Fibroblast of lung (primary cell): ENCODE measurements at regions not wholly inside any gene's neighbourhood (a gene's known extent, or its start where the extent isn't known, plus 50 kb on each side); places are given as distances from the start of the nearest gene placed in this dataset.

Experiments
- DNase-seq, 2 donors: peaks; one replicate each; pipeline versions ENCODE4 v3.0.0 to v3.0.0-alpha.2; 2010; ENCODE audit warnings: low read depth in 2 of 2
- H2AFZ ChIP-seq: 2 replicates; pipeline ENCODE4 v1.5.1; 2012; ENCODE audit warnings: low read length, control low read depth, inconsistent platforms
- H3K27ac ChIP-seq: 2 replicates; pipeline ENCODE4 v1.5.1; 2011; ENCODE audit warnings: low read length, control low read depth; ENCODE audit not compliant: insufficient read depth
- H3K27me3 ChIP-seq: 2 replicates; pipeline ENCODE4 v1.5.1; 2011; ENCODE audit warnings: mild to moderate bottlenecking, low read length; ENCODE audit not compliant: control insufficient read depth, insufficient read depth
- H3K36me3 ChIP-seq: 2 replicates; pipeline ENCODE4 v1.5.1; 2011; ENCODE audit warnings: low read length; ENCODE audit not compliant: control insufficient read depth, insufficient read depth
- H3K4me1 ChIP-seq: 2 replicates; pipeline ENCODE4 v1.5.1; 2011; ENCODE audit warnings: low read length; ENCODE audit not compliant: control insufficient read depth, insufficient read depth; ENCODE audit errors: extremely low read depth
- H3K4me2 ChIP-seq: 2 replicates; pipeline ENCODE4 v1.5.1; 2011; ENCODE audit warnings: low read length, control low read depth; ENCODE audit not compliant: insufficient read depth; ENCODE audit errors: extremely low read depth
- H3K4me3 ChIP-seq, 4 experiments: fragments of 200-600 bp in 1 of 4; sonication (generic) in 1 of 4; replicated peaks in 1 of 4; 2 replicates each; pipeline ENCODE4 v1.5.1; 2011 to 2016; ENCODE audit warnings: low read length in 4 of 4, low read depth in 3 of 4, mild to moderate bottlenecking in 3 of 4, control low read depth in 2 of 4, inconsistent platforms in 1 of 4, mixed read lengths in 1 of 4; ENCODE audit not compliant: insufficient read depth in 1 of 4; ENCODE audit errors: control extremely low read depth in 1 of 4
- H3K79me2 ChIP-seq: 2 replicates; pipeline ENCODE4 v1.5.1; 2012; ENCODE audit warnings: mild to moderate bottlenecking, low read length, inconsistent platforms; ENCODE audit not compliant: control insufficient read depth, insufficient read depth
- H3K9ac ChIP-seq: 2 replicates; pipeline ENCODE4 v1.5.1; 2011; ENCODE audit warnings: mild to moderate bottlenecking, low read length, control low read depth; ENCODE audit not compliant: insufficient read depth
- H3K9me3 ChIP-seq: 2 replicates; pipeline ENCODE4 v1.5.1; 2012; ENCODE audit warnings: low read depth, low read length; ENCODE audit not compliant: control insufficient read depth, insufficient read depth
- H4K20me1 ChIP-seq: 2 replicates; pipeline ENCODE4 v1.5.1; 2011; ENCODE audit warnings: low read length; ENCODE audit not compliant: control insufficient read depth, insufficient read depth; ENCODE audit errors: extremely low read depth
- EZH2 ChIP-seq: IDR thresholded peaks from 2 replicates; pipeline ENCODE4 v1.5.1; 2012; ENCODE audit warnings: low read length, control low read depth, mild to moderate bottlenecking; ENCODE audit errors: missing control alignments
- TF ChIP-seq, protein P1 (sequence below), 2 donors: IDR thresholded peaks in 1 of 2; conservative IDR thresholded peaks in 1 of 2; 1 replicate in 1 of 2; 2 replicates in 1 of 2; pipeline ENCODE4 v1.5.1; 2011 to 2012; ENCODE audit warnings: low read length in 2 of 2, control low read depth in 1 of 2, inconsistent platforms in 1 of 2, low read depth in 1 of 2, mild to moderate bottlenecking in 1 of 2

DNA sequence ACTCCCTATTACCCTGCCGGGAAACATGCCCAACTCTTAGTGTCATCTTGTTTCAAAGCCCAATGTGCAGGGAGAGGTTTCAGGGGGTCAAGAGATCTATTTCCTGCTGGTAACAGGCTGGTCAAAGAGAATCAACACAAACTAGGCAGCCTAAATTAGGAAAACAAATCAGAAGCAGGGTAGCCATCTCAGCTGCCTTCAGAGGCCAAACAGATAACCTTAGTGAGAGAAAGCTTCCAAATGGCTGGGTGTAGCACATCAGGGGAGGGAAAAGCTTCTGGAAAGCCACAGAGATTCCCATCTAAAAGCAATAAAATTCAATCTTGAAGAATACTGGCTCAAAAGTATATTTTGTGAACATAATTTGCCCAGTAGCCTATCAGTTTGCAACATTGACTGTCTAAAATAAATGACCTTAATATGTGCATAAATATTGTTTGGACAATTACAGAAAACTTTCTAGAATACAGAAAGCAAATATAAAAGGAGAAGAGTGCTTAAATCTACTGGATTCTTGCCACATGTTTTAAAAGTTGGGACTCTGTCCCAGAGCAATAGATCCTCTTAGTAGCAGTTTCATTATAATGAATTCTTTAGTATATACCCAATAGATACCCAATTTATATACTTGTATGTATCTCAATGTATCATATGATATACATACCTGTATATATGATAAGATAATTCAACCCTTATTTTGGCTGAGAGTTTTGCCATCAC lies 371.9 kb upstream of the RARB start:
- Histone ChIP-seq H3K79me2 (no peaks in the 10 kb centered on the region), H4K20me1 (no peaks in the 10 kb centered on the region), H3K4me3 (no peak overlapping the region), H3K4me2 (no peak overlapping the region), H3K9me3 (no peaks in the 10 kb centered on the region), H2AFZ (no peak overlapping the region), H3K9ac (no peak overlapping the region), H3K27ac (no peak overlapping the region), H3K27me3 (no peaks in the 10 kb centered on the region), H3K36me3 (no peaks in the 10 kb centered on the region), H3K4me1 (no peaks in the 10 kb centered on the region)
- TF ChIP-seq, protein P1, sequence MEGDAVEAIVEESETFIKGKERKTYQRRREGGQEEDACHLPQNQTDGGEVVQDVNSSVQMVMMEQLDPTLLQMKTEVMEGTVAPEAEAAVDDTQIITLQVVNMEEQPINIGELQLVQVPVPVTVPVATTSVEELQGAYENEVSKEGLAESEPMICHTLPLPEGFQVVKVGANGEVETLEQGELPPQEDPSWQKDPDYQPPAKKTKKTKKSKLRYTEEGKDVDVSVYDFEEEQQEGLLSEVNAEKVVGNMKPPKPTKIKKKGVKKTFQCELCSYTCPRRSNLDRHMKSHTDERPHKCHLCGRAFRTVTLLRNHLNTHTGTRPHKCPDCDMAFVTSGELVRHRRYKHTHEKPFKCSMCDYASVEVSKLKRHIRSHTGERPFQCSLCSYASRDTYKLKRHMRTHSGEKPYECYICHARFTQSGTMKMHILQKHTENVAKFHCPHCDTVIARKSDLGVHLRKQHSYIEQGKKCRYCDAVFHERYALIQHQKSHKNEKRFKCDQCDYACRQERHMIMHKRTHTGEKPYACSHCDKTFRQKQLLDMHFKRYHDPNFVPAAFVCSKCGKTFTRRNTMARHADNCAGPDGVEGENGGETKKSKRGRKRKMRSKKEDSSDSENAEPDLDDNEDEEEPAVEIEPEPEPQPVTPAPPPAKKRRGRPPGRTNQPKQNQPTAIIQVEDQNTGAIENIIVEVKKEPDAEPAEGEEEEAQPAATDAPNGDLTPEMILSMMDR (conservative IDR thresholded peaks at IDR 0.05 in 1 of 2, IDR thresholded peaks at IDR 0.05 in 1 of 2; ENCODE audit: low read depth in 1 of 2, low read length in 2 of 2), result no peak
- TF ChIP-seq EZH2, result no peak
- DNase-seq, result no peak

DNA sequence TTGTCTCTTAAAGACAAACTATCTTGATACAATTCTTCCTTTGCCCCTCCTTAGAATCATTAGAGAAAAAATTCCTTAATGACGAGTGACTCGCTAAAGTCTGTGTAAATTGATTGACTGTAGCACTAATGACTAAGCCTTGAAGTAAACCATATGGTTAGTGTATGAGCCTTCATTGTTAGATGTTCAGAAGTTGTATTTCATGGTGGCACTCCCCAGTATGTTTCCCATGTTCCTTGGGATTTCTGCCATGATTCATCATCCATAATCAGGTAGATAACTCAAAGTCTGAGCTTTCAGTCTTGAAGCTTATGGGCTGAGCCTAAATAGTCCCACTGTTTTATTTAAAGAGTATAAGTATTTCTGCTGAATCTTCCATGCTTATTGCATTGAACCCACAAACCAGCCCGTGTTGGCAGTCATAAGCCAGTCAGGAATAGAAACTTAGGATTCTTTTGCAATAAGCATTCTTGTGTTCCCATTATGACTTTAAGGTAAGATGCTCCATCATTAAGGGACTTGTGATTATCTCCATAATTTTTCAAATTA lies 371.2 kb upstream of the RARB start:
- Histone ChIP-seq H3K9ac (no peak overlapping the region), H3K9me3 (no peaks in the 10 kb centered on the region), H3K27me3 (no peaks in the 10 kb centered on the region), H3K27ac (no peak overlapping the region), H4K20me1 (no peaks in the 10 kb centered on the region), H3K4me2 (no peak overlapping the region), H2AFZ (no peak overlapping the region), H3K4me3 (no peak overlapping the region), H3K4me1 (no peaks in the 10 kb centered on the region), H3K79me2 (no peaks in the 10 kb centered on the region), H3K36me3 (no peaks in the 10 kb centered on the region)
- TF ChIP-seq, protein P1 (conservative IDR thresholded peaks at IDR 0.05 in 1 of 2, IDR thresholded peaks at IDR 0.05 in 1 of 2; ENCODE audit: low read depth in 1 of 2, low read length in 2 of 2), result no peak
- no peak for TF ChIP-seq EZH2
- no peak for DNase-seq

DNA sequence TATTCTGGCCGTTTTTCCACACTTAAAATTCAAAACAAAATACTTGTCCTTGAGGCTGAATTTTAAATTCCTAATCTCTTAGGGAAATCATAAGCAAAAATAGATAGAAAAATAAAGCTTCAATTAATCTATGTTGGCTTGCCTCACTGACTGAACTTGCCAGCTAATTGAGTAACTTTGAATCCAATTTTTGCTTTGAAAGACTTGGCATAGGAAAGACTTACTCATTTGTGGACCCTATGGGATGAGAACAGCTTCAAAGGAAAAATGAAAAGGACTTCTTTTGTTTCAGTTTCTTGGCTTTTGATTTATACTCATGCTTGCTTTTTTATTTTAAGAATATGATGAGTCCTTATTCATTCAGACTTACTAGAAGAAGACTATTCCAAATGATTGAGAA lies 370.7 kb upstream of the RARB start:
- H3K9ac ChIP-seq, result no peak overlapping the region
- H3K4me2 ChIP-seq, result no peak overlapping the region
- H3K9me3 ChIP-seq, result no peaks in the 10 kb centered on the region
- H3K79me2 ChIP-seq, result no peaks in the 10 kb centered on the region
- peak in 1 of 2 donors; percentile 12 for DNase-seq
- H3K4me1 ChIP-seq, result no peaks in the 10 kb centered on the region
- no peaks in the 10 kb centered on the region for H4K20me1 ChIP-seq
- no peaks in the 10 kb centered on the region for H3K36me3 ChIP-seq
- H2AFZ ChIP-seq, result no peak overlapping the region
- H3K4me3 ChIP-seq, result no peak overlapping the region
- no peaks in the 10 kb centered on the region for H3K27me3 ChIP-seq
- TF ChIP-seq, protein P1 (conservative IDR thresholded peaks at IDR 0.05 in 1 of 2, IDR thresholded peaks at IDR 0.05 in 1 of 2; ENCODE audit: low read depth in 1 of 2, low read length in 2 of 2), result no peak
- no peak for TF ChIP-seq EZH2
- no peak overlapping the region for H3K27ac ChIP-seq
